Type B pancreatic cell (in vitro differentiated cells): ENCODE measurements at regions not wholly inside any gene's neighbourhood (a gene's known extent, or its start where the extent isn't known, plus 50 kb on each side); places are given as distances from the start of the nearest gene placed in this dataset.

Experiments
- DNase-seq: peaks from one replicate; pipeline ENCODE4 v3.0.0; 2021; ENCODE audit warnings: mixed read lengths; ENCODE audit not compliant: unreplicated experiment; ENCODE audit errors: extremely low spot score
- H3K27ac Mint-ChIP-seq: 2 replicates; pipeline ENCODE4 v1.8.0; 2021; ENCODE audit warnings: mild to moderate bottlenecking, mixed read lengths
- H3K27me3 Mint-ChIP-seq: 2 replicates; pipeline ENCODE4 v1.8.0; 2021; ENCODE audit warnings: mixed read lengths
- H3K36me3 Mint-ChIP-seq: 2 replicates; pipeline ENCODE4 v1.8.0; 2021; ENCODE audit warnings: mixed read lengths
- H3K4me1 Mint-ChIP-seq: one replicate; pipeline ENCODE4 v1.8.0; 2021; ENCODE audit warnings: mixed read lengths; ENCODE audit not compliant: unreplicated experiment
- H3K4me3 Mint-ChIP-seq: 2 replicates; pipeline ENCODE4 v1.8.0; 2021; ENCODE audit warnings: mild to moderate bottlenecking, mixed read lengths
- H3K9me3 Mint-ChIP-seq: 2 replicates; pipeline ENCODE4 v1.8.0; 2021; ENCODE audit warnings: mixed read lengths
- CTCF ChIP-seq: fragments of 200-600 bp; sonication (generic); conservative IDR thresholded peaks from 2 replicates; pipeline ENCODE4 v1.5.0; 2021; ENCODE audit warnings: antibody characterized with exemption, mild to moderate bottlenecking

GRCh38 chr14:98415766-98416165 is 856.2 kb downstream of the BCL11B start:
- TF ChIP-seq CTCF, result no peak
- Mint-ChIP-seq H3K27ac (no peak overlapping the region), H3K27me3 (no peaks in the 10 kb centered on the region), H3K9me3 (no peaks in the 10 kb centered on the region), H3K4me1 (no peaks in the 10 kb centered on the region), H3K36me3 (no peaks in the 10 kb centered on the region), H3K4me3 (no peak overlapping the region)
- no peak for DNase-seq

- DNase-seq, result no peak
- TF ChIP-seq CTCF, result no peak
- Mint-ChIP-seq H3K36me3 (no peaks in the 10 kb centered on the region), H3K4me3 (no peak overlapping the region), H3K27me3 (no peaks in the 10 kb centered on the region), H3K9me3 (no peaks in the 10 kb centered on the region), H3K4me1 (peaks cover 3% of the 10 kb centered on the region), H3K27ac (no peak overlapping the region)
These were observed 855.0 kb downstream of the BCL11B start for GRCh38 chr14:98417001-98417400.

GRCh38 chr14:98428483-98428994 is 843.5 kb downstream of the BCL11B start:
- H3K9me3 Mint-ChIP-seq, result peaks cover under 1% of the 10 kb centered on the region
- no peak for TF ChIP-seq CTCF
- peaks cover 4% of the 10 kb centered on the region for H3K4me1 Mint-ChIP-seq
- no peaks in the 10 kb centered on the region for H3K36me3 Mint-ChIP-seq
- no peak overlapping the region for H3K4me3 Mint-ChIP-seq
- H3K27me3 Mint-ChIP-seq, result peaks cover 3% of the 10 kb centered on the region
- no peak for DNase-seq
- no peak overlapping the region for H3K27ac Mint-ChIP-seq

GRCh38 chr14:98433436-98433835 is 838.6 kb downstream of the BCL11B start:
- no peak for DNase-seq
- Mint-ChIP-seq H3K27ac (no peak overlapping the region), H3K36me3 (no peaks in the 10 kb centered on the region), H3K4me3 (no peak overlapping the region), H3K4me1 (no peaks in the 10 kb centered on the region), H3K9me3 (peaks cover 9% of the 10 kb centered on the region), H3K27me3 (no peaks in the 10 kb centered on the region)
- TF ChIP-seq CTCF, result no peak

- H3K27ac Mint-ChIP-seq, result no peak overlapping the region
- H3K9me3 Mint-ChIP-seq, result peaks cover 9% of the 10 kb centered on the region
- no peak for DNase-seq
- no peak overlapping the region for H3K4me3 Mint-ChIP-seq
- no peaks in the 10 kb centered on the region for H3K4me1 Mint-ChIP-seq
- TF ChIP-seq CTCF, result no peak
- no peaks in the 10 kb centered on the region for H3K36me3 Mint-ChIP-seq
- peaks cover 6% of the 10 kb centered on the region for H3K27me3 Mint-ChIP-seq
These were observed 834.9 kb downstream of the BCL11B start for GRCh38 chr14:98437113-98437512.

- H3K4me3 Mint-ChIP-seq, result no peak overlapping the region
- no peak for TF ChIP-seq CTCF
- no peaks in the 10 kb centered on the region for H3K36me3 Mint-ChIP-seq
- H3K9me3 Mint-ChIP-seq, result peaks cover 4% of the 10 kb centered on the region
- no peak for DNase-seq
- peaks cover 11% of the 10 kb centered on the region for H3K27me3 Mint-ChIP-seq
- no peak overlapping the region for H3K27ac Mint-ChIP-seq
- no peaks in the 10 kb centered on the region for H3K4me1 Mint-ChIP-seq
These were observed 827.9 kb downstream of the BCL11B start for GRCh38 chr14:98444077-98444476.
